Central memory CD8-positive, alpha-beta T cell (primary cell): ENCODE measurements at regions not wholly inside any gene's neighbourhood (a gene's known extent, or its start where the extent isn't known, plus 50 kb on each side); places are given as distances from the start of the nearest gene placed in this dataset.

Experiments used
- ATAC-seq: fragments of 150-1000 bp; cut with Tn5 transposase; replicated peaks from 2 replicates; pipeline ENCODE4 v1.10.0; 2022; ENCODE audit warnings: mild to moderate bottlenecking, moderate FRiP score, moderate number of reproducible peaks; ENCODE audit not compliant: poor library complexity, severe bottlenecking; ENCODE audit errors: extremely low read depth
- DNase-seq, 2 donors: peaks; one replicate each; pipeline ENCODE4 v3.0.0; 2021; ENCODE audit warnings: low spot score in 2 of 2
- H3K27ac Mint-ChIP-seq: one replicate; pipeline ENCODE4 v1.8.0; 2022; ENCODE audit warnings: low read depth, mild to moderate bottlenecking, moderate library complexity, mixed read lengths
- H3K27me3 Mint-ChIP-seq: one replicate; pipeline ENCODE4 v1.8.0; 2022; ENCODE audit warnings: mixed read lengths
- H3K36me3 Mint-ChIP-seq: one replicate; pipeline ENCODE4 v1.8.0; 2022; ENCODE audit warnings: mild to moderate bottlenecking, moderate library complexity, mixed read lengths; ENCODE audit not compliant: insufficient read depth
- H3K4me1 Mint-ChIP-seq: one replicate; pipeline ENCODE4 v1.8.0; 2022; ENCODE audit warnings: mixed read lengths
- H3K4me3 Mint-ChIP-seq: one replicate; pipeline ENCODE4 v1.8.0; 2022; ENCODE audit warnings: mild to moderate bottlenecking, moderate library complexity, mixed read lengths
- H3K9me3 Mint-ChIP-seq: one replicate; pipeline ENCODE4 v1.8.0; 2022; ENCODE audit warnings: mixed read lengths

DNA sequence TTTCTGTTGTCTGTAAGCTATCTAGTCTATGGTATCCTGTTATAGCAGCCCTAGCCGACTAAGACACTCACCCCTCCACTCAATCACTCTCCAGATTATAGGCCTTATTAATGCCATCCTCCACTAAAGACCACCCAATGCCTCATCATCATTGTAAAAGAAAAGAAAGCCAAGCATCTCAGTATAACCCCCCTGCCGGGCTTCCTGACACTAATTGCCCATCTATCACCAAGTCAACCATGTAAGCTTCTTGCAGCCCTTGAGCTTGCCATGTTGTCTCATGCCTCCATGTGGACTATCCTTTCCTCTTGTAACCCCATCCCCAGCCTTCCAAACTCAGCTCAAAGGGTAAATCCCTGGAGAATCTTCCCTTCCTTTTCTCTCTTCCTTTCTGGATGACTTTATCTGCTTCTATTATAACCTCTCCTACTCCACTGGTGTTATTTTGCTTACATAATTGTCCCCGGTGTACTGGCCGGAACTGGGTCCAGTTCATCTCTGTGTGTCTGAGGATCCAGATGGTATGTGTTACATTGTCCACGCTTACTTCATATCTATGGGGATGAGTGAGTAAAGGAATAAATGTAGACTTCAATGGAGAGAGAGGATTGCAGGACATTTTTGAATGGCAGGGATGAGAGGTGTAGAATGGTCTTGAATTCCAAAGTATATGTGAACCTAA, 202.9 kb upstream of the SOX4 start:
- Mint-ChIP-seq H3K27ac (no peak overlapping the region), H3K9me3 (no peaks in the 10 kb centered on the region), H3K36me3 (peaks cover 3% of the 10 kb centered on the region), H3K27me3 (no peaks in the 10 kb centered on the region), H3K4me3 (no peak overlapping the region), H3K4me1 (no peaks in the 10 kb centered on the region)
- DNase-seq: no peak
- ATAC-seq: no peak

DNA sequence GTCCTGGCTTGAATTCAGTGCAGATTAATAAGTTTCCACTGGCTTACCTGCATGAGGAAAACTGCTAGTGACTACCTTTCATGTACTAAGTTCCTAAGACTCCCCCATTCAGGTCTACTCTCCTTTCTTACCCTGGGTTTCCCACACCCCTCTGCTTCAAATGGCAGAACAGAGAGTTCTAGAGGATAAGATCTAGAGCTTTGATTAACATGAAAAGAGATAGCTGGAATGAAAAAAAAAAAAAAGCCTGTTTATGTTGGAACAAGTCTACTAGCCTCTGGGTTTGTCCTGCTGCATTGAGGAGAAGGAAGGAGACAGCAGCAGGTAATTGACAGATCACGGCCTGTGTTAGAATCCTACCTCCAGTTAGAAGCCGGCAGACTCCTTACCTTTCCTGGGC, 201.4 kb upstream of the SOX4 start:
- Mint-ChIP-seq H3K4me1 (no peaks in the 10 kb centered on the region), H3K27me3 (no peaks in the 10 kb centered on the region), H3K4me3 (no peak overlapping the region), H3K9me3 (no peaks in the 10 kb centered on the region), H3K36me3 (peaks cover 3% of the 10 kb centered on the region), H3K27ac (no peak overlapping the region)
- DNase-seq: no peak
- no peak for ATAC-seq

DNA sequence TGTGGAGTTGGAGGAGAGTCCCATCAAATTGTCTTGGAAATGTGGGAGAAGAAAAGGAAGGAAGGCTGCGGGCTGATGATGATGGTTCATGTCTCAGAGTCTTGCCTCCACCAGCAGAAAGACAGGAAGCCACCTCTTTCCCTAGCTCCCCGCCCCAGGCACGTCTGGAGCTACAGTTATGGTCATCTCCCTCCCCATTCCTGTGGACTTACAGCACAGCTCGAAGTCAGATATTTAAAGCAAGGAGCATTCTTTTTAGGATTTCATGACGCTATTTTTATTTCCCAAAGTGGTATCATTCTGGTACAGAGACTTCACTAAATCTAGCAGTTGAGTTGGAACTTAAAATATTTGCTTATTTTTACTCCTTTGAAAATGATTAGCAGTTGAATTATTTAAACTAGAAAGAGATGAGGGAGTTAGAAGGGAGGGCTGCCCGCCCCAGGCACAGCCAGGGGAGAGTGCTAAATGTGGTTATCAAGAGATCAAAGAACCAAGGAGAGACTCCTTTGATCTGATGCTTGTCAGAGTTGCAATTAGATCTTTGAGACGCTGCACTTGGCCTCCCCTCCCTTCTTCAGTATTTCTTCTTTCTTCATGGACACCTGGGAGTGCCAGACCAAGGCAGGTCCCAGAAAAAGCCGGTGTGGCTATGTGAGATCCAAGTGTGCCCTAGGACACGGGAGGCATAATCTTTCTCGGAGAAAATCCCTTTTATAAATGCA, 199.9 kb upstream of the SOX4 start:
- no peak for ATAC-seq
- Mint-ChIP-seq H3K27ac (no peak overlapping the region), H3K9me3 (no peaks in the 10 kb centered on the region), H3K4me1 (no peaks in the 10 kb centered on the region), H3K4me3 (no peak overlapping the region), H3K27me3 (no peaks in the 10 kb centered on the region), H3K36me3 (peaks cover 3% of the 10 kb centered on the region)
- DNase-seq: no peak

DNA sequence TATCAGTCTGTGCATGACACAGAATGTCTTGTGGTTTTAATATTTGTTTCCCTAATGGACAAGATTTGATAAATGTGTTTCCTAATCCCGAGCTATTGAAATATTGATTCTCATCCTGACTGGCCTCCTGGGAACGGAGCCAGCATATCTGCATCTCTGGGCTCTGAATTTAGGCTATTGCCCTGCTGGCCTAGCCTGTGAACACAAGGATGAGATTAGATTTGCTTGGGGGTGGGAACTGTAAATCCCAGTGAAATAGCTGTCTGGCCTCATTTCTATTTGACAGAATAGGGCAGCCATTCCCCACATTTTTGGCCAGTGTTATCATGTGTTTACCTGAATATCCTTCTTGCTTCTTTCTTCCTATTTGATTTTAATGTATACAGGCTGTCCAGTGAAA, 198.4 kb upstream of the SOX4 start:
- DNase-seq (no peak), ATAC-seq (no peak)
- Mint-ChIP-seq H3K27me3 (no peaks in the 10 kb centered on the region), H3K4me3 (no peak overlapping the region), H3K36me3 (peaks cover 2% of the 10 kb centered on the region), H3K4me1 (no peaks in the 10 kb centered on the region), H3K9me3 (no peaks in the 10 kb centered on the region), H3K27ac (no peak overlapping the region)

DNA sequence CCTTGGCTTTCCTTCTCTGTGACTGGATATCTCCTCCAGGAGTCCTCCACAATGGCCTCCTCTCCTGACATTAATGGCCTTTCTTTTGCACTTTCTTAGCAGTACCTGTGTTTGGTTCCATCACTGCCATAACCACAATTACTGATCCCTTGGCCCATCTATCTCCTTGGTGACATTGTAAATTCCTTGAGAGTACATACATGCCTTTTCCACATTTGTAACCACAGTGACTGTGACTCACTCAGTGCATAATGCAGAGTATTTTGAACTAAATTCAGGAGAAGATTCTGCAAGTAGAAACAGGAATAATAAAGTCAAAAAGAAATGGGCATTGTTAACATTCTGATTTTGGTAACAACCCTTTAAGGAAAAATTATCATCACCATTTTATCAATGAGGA, 197.2 kb upstream of the SOX4 start:
- ATAC-seq (no peak), DNase-seq (no peak)
- H3K9me3 Mint-ChIP-seq: no peaks in the 10 kb centered on the region
- H3K36me3 Mint-ChIP-seq: peaks cover 2% of the 10 kb centered on the region
- H3K4me3 Mint-ChIP-seq: no peak overlapping the region
- no peak overlapping the region for H3K27ac Mint-ChIP-seq
- H3K4me1 Mint-ChIP-seq: no peaks in the 10 kb centered on the region
- H3K27me3 Mint-ChIP-seq: no peaks in the 10 kb centered on the region

DNA sequence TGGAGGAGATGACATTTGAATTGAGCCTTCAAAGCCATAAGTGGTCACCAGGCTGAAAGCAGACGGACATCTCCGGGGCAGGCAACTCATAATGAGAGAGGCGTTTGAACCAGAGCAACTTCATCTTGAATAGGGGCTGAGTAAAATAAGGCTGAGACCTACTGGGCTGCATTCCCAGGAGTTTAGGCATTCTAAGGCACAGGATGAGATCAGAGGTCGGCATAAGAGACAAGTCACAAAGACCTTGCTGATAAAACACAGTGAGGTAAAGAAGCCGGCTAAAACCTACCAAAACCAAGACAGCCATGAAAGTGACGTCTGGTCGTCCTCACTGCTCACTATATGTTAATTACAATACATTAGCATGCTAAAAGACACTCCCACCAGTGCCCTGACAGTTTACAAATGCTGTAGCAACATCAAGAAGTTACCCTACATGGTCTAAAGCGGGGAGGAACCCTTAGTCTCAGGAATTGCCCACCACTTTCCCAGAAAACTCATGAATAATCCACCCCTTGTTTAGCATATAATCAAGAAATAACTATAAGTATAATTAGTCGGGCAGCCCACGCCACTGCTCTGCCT, 194.7 kb upstream of the SOX4 start:
- DNase-seq (no peak), ATAC-seq (no peak)
- H3K4me1 Mint-ChIP-seq: no peaks in the 10 kb centered on the region
- no peak overlapping the region for H3K27ac Mint-ChIP-seq
- no peaks in the 10 kb centered on the region for H3K36me3 Mint-ChIP-seq
- no peak overlapping the region for H3K4me3 Mint-ChIP-seq
- H3K9me3 Mint-ChIP-seq: no peaks in the 10 kb centered on the region
- H3K27me3 Mint-ChIP-seq: no peaks in the 10 kb centered on the region

DNA sequence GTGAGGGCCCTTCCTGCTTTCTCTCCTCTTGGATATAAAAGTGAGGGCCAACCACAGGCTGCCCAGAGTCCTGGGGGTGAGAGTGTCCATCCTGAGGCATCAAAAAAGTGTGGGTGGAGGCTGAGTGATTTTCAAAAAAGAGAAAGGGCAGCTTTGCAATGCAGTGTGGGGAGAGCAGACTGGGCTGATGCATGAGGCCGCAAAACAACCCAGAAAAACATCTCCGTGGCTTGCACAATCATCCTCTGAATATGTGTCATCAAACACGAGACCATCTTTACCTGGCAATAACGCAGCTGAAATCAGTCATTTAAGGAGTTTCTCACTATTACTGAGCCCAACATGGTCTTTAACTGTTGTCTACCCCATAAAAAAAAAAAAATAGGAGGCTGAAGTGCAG, 191.2 kb upstream of the SOX4 start:
- no peak overlapping the region for H3K4me3 Mint-ChIP-seq
- ATAC-seq (no peak), DNase-seq (no peak)
- peaks cover 4% of the 10 kb centered on the region for H3K9me3 Mint-ChIP-seq
- H3K27me3 Mint-ChIP-seq: peaks cover 3% of the 10 kb centered on the region
- no peaks in the 10 kb centered on the region for H3K4me1 Mint-ChIP-seq
- no peaks in the 10 kb centered on the region for H3K36me3 Mint-ChIP-seq
- H3K27ac Mint-ChIP-seq: no peak overlapping the region

DNA sequence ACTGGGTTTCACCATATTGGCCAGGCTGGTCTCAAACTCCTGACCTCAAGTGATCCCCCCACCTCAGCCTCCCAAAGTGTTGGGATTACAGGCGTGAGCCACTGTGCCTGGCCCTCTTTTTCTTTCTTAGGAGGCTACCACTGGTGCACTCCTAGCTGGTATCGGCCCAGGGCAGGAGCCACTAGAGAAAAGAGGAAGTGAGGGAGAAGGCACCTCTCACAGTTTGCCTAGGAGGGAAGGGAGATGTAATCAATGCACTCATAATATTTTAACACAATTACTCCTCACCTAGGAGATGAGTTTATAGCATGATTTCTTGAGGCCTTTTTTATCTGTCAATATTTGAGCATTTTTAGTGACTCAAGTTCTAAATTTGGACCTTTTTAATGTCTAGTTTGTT, 189.0 kb upstream of the SOX4 start:
- Mint-ChIP-seq H3K27me3 (peaks cover 11% of the 10 kb centered on the region), H3K27ac (no peak overlapping the region), H3K4me3 (no peak overlapping the region), H3K9me3 (peaks cover 4% of the 10 kb centered on the region), H3K4me1 (no peaks in the 10 kb centered on the region), H3K36me3 (no peaks in the 10 kb centered on the region)
- no peak for DNase-seq
- no peak for ATAC-seq

DNA sequence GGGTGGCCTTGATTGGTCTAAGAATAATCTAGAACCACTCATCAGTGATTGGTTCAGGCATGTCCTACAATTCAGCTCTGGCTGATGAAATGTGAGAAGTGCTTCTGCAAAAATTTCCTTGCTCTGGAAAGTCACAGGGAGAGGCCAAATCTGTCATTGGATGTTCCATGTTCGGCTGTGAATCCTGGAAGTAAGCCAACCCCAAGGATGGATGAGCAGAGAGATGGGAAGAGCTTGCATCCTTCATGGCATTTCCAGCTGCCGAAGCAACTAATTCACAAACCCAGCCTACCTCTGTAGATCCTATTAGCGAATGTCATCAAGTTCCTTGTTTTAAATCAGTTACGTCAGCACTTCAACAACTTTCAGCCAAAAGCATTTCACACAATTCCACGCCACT, 187.2 kb upstream of the SOX4 start:
- H3K9me3 Mint-ChIP-seq: peaks cover 4% of the 10 kb centered on the region
- no peaks in the 10 kb centered on the region for H3K4me1 Mint-ChIP-seq
- no peak overlapping the region for H3K4me3 Mint-ChIP-seq

DNA sequence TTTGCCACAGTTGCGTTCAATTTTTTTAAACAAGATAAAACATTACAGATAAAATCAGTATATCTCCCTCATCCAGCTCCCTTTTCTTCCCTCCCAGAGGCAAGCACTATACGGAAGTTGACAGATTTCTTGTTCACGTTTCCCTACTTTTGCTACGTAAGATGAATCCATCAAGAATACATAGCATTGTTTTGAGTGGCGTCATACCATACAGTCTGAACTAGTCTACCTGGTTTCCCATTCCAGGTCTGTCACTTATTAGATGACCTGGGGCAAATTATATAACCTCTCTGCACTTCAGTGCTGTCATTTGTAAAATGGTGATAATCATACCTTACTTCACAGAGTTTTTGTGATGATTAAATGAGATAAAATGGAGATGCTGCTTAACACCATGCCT, 184.3 kb upstream of the SOX4 start:
- DNase-seq (no peak), ATAC-seq (no peak)
- peaks cover 17% of the 10 kb centered on the region for H3K27me3 Mint-ChIP-seq
- H3K4me1 Mint-ChIP-seq: no peaks in the 10 kb centered on the region
- no peak overlapping the region for H3K4me3 Mint-ChIP-seq
- H3K36me3 Mint-ChIP-seq: no peaks in the 10 kb centered on the region
- H3K27ac Mint-ChIP-seq: no peak overlapping the region
- H3K9me3 Mint-ChIP-seq: peaks cover 4% of the 10 kb centered on the region

More for the DNA sequence above, 187.2 kb upstream of the SOX4 start:
- no peaks in the 10 kb centered on the region for H3K36me3 Mint-ChIP-seq
- no peak overlapping the region for H3K27ac Mint-ChIP-seq
- ATAC-seq: no peak
- DNase-seq: no peak
- H3K27me3 Mint-ChIP-seq: peaks cover 11% of the 10 kb centered on the region

DNA sequence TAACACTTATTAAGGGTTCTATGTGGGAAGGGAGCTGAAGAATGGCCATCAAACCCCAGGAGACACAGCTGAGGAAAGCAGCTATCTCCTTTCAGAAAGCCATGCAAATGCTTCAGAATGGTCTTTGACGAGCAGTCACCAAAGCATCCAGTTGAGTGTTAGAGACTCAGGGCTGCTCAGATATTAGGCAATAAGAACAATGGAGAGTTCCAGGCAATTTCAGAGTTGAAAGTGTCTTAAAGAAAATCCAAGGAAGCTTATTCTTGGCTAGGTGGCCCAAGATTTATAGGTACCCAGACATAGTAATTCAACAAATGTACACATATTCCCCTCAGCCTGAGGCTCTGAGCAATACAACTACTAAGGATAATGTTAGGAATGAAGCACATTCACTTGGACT, 180.1 kb upstream of the SOX4 start:
- Mint-ChIP-seq H3K36me3 (no peaks in the 10 kb centered on the region), H3K27me3 (peaks cover 11% of the 10 kb centered on the region), H3K4me3 (no peak overlapping the region), H3K4me1 (no peaks in the 10 kb centered on the region), H3K9me3 (no peaks in the 10 kb centered on the region), H3K27ac (no peak overlapping the region)
- ATAC-seq: no peak
- DNase-seq: no peak

DNA sequence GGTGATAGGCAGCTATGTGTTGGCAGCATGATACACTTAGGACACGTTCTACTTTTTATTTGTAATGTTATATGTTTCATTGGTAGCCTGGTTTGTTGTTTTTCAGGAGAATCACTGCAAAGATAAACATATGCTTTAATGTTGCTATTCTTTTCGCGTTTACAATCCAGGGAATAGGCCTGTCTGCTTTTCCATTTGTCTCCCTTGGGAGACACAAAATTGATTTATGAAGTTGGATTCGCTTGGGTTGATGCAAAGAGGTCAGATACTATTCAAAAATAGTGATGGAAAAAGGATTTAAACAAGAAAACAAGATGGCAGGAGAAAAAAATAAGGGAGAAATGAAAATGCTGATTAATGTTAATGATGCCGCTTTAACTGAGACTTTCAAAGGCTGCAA, 179.5 kb upstream of the SOX4 start:
- Mint-ChIP-seq H3K4me3 (no peak overlapping the region), H3K27ac (no peak overlapping the region), H3K9me3 (no peaks in the 10 kb centered on the region), H3K27me3 (peaks cover 11% of the 10 kb centered on the region), H3K36me3 (no peaks in the 10 kb centered on the region), H3K4me1 (no peaks in the 10 kb centered on the region)
- DNase-seq (no peak), ATAC-seq (no peak)
